Endothelial cell (in vitro differentiated cells): ENCODE measurements at regions not wholly inside any gene's neighbourhood (a gene's known extent, or its start where the extent isn't known, plus 50 kb on each side); places are given as distances from the start of the nearest gene placed in this dataset.

ENCODE experiments used
- DNase-seq: peaks from one replicate; pipeline ENCODE4 v3.0.0; 2021; ENCODE audit warnings: low spot score
- H3K27ac Mint-ChIP-seq: one replicate; pipeline ENCODE4 v1.8.0; 2021; ENCODE audit warnings: mixed read lengths, inconsistent platforms; ENCODE audit not compliant: unreplicated experiment
- H3K27me3 Mint-ChIP-seq: one replicate; pipeline ENCODE4 v1.8.0; 2021; ENCODE audit warnings: mild to moderate bottlenecking, moderate library complexity, mixed read lengths, inconsistent platforms; ENCODE audit not compliant: unreplicated experiment
- H3K36me3 Mint-ChIP-seq: one replicate; pipeline ENCODE4 v1.8.0; 2021; ENCODE audit warnings: mild to moderate bottlenecking, low read depth, mixed read lengths, inconsistent platforms; ENCODE audit not compliant: unreplicated experiment
- H3K4me1 Mint-ChIP-seq: one replicate; pipeline ENCODE4 v1.8.0; 2021; ENCODE audit warnings: mild to moderate bottlenecking, mixed read lengths, inconsistent platforms; ENCODE audit not compliant: unreplicated experiment
- H3K4me3 Mint-ChIP-seq: one replicate; pipeline ENCODE4 v1.8.0; 2021; ENCODE audit warnings: mild to moderate bottlenecking, mixed read lengths, inconsistent platforms; ENCODE audit not compliant: unreplicated experiment
- H3K9me3 Mint-ChIP-seq: one replicate; pipeline ENCODE4 v1.8.0; 2021; ENCODE audit warnings: mixed read lengths, inconsistent platforms; ENCODE audit not compliant: unreplicated experiment
- CTCF ChIP-seq: fragments of 200-600 bp; sonication (generic); IDR thresholded peaks from one replicate; pipeline ENCODE4 v1.5.0; 2021; ENCODE audit warnings: antibody characterized with exemption; ENCODE audit not compliant: unreplicated experiment

GRCh38 chr1:2925291-2925690 is 96.0 kb upstream of the ACTRT2 start:
- no peaks in the 10 kb centered on the region for H3K4me1 Mint-ChIP-seq
- DNase-seq: no peak
- no peak overlapping the region for H3K4me3 Mint-ChIP-seq
- H3K9me3 Mint-ChIP-seq: peaks cover 4% of the 10 kb centered on the region
- TF ChIP-seq CTCF: no peak
- H3K27ac Mint-ChIP-seq: no peak overlapping the region
- H3K27me3 Mint-ChIP-seq: peaks cover 7% of the 10 kb centered on the region
- no peaks in the 10 kb centered on the region for H3K36me3 Mint-ChIP-seq

- Mint-ChIP-seq H3K27ac (no peak overlapping the region), H3K36me3 (no peaks in the 10 kb centered on the region), H3K9me3 (peaks cover 4% of the 10 kb centered on the region), H3K27me3 (peaks cover 7% of the 10 kb centered on the region), H3K4me1 (no peaks in the 10 kb centered on the region), H3K4me3 (no peak overlapping the region)
- DNase-seq: no peak
- no peak for TF ChIP-seq CTCF
Observed at GRCh38 chr1:2925918-2926317, 95.3 kb upstream of the ACTRT2 start.

- H3K36me3 Mint-ChIP-seq: no peaks in the 10 kb centered on the region
- no peak for TF ChIP-seq CTCF
- DNase-seq: no peak
- H3K27me3 Mint-ChIP-seq: peaks cover 9% of the 10 kb centered on the region
- no peaks in the 10 kb centered on the region for H3K4me1 Mint-ChIP-seq
- no peak overlapping the region for H3K4me3 Mint-ChIP-seq
- H3K27ac Mint-ChIP-seq: no peak overlapping the region
- H3K9me3 Mint-ChIP-seq: peaks cover 4% of the 10 kb centered on the region
Observed at GRCh38 chr1:2926447-2927055, 94.7 kb upstream of the ACTRT2 start.

GRCh38 chr1:2927393-2928360 is 93.6 kb upstream of the ACTRT2 start:
- Mint-ChIP-seq H3K27ac (no peak overlapping the region), H3K9me3 (peaks cover 4% of the 10 kb centered on the region), H3K36me3 (no peaks in the 10 kb centered on the region), H3K4me1 (no peaks in the 10 kb centered on the region), H3K27me3 (peaks cover 3% of the 10 kb centered on the region), H3K4me3 (no peak overlapping the region)
- no peak for TF ChIP-seq CTCF
- no peak for DNase-seq
